ENCODE measurements at regions not wholly inside any gene's neighbourhood (a gene's known extent, or its start where the extent isn't known, plus 50 kb on each side); places are given as distances from the start of the nearest gene placed in this dataset.

GRCh38 chr3:187974871-187975271 is 179.1 kb upstream of the LPP start:
- TF ChIP-seq CTCF (IDR thresholded peaks at IDR 0.05; ENCODE audit: low read depth, low read length, missing input control) (peak; percentile 47), MAX (IDR thresholded peaks at IDR 0.05) (no peak), REST (IDR thresholded peaks at IDR 0.05) (no peak)

All from liver (tissue), 2 donors.